ENCODE measurements at regions not wholly inside any gene's neighbourhood (a gene's known extent, or its start where the extent isn't known, plus 50 kb on each side); places are given as distances from the start of the nearest gene placed in this dataset.

DNA sequence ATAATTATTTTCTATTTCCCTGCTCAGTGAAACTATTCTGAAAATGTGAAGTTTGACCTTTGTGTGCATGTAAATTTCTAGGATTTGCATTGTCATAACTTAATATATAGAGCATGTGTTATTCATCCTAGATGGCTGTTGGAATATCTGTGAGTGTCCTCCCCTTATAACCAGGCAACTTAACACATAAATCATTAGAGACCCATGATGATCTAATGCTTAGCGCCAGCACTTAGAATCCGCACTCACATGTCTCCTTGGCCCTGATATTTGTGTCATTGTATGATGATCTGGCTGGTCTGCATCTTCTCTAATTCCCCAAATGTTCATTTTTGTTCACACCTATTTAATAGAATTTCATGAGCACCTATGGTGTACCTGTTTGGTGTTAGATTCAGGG lies 1354.5 kb downstream of the XPNPEP1 start:
- Histone ChIP-seq H3K4me2 (no peak overlapping the region), H3K9me2 (ENCODE audit: insufficient read depth) (no peaks in the 10 kb centered on the region), H2AFZ (no peak overlapping the region), H3K4me3 (no peak overlapping the region), H3K9me3 (ENCODE audit: insufficient read depth, low read depth) (no peaks in the 10 kb centered on the region), H3K27me3 (ENCODE audit: insufficient read depth, low read depth) (peaks cover 3% of the 10 kb centered on the region), H4K20me1 (ENCODE audit: insufficient read depth) (no peaks in the 10 kb centered on the region), H3F3A (ENCODE audit: insufficient read depth, low read depth) (no peaks in the 10 kb centered on the region), H3K27ac (no peak overlapping the region), H3K79me2 (ENCODE audit: low read depth) (no peaks in the 10 kb centered on the region), H3K36me3 (ENCODE audit: low read depth) (no peaks in the 10 kb centered on the region), H3K4me1 (replicated peaks; ENCODE audit: insufficient read depth) (no peaks in the 10 kb centered on the region)
- no TSS peak for BruUV-seq (replicated peaks)
- POLR2A ChIA-PET (ENCODE audit: unreplicated experiment), result no interaction called here
- CTCF ChIA-PET, result no interaction called here
- TF ChIP-seq, protein P1, sequence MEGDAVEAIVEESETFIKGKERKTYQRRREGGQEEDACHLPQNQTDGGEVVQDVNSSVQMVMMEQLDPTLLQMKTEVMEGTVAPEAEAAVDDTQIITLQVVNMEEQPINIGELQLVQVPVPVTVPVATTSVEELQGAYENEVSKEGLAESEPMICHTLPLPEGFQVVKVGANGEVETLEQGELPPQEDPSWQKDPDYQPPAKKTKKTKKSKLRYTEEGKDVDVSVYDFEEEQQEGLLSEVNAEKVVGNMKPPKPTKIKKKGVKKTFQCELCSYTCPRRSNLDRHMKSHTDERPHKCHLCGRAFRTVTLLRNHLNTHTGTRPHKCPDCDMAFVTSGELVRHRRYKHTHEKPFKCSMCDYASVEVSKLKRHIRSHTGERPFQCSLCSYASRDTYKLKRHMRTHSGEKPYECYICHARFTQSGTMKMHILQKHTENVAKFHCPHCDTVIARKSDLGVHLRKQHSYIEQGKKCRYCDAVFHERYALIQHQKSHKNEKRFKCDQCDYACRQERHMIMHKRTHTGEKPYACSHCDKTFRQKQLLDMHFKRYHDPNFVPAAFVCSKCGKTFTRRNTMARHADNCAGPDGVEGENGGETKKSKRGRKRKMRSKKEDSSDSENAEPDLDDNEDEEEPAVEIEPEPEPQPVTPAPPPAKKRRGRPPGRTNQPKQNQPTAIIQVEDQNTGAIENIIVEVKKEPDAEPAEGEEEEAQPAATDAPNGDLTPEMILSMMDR (conservative IDR thresholded peaks at IDR 0.05), result no peak
- TF ChIP-seq EZH2 (IDR thresholded peaks at IDR 0.05; ENCODE audit: low read depth), result no peak
- DNase-seq, result no peak
- intact Hi-C loops (cut with micrococcal nuclease; ENCODE audit: unreplicated experiment), result no loop called here

DNA sequence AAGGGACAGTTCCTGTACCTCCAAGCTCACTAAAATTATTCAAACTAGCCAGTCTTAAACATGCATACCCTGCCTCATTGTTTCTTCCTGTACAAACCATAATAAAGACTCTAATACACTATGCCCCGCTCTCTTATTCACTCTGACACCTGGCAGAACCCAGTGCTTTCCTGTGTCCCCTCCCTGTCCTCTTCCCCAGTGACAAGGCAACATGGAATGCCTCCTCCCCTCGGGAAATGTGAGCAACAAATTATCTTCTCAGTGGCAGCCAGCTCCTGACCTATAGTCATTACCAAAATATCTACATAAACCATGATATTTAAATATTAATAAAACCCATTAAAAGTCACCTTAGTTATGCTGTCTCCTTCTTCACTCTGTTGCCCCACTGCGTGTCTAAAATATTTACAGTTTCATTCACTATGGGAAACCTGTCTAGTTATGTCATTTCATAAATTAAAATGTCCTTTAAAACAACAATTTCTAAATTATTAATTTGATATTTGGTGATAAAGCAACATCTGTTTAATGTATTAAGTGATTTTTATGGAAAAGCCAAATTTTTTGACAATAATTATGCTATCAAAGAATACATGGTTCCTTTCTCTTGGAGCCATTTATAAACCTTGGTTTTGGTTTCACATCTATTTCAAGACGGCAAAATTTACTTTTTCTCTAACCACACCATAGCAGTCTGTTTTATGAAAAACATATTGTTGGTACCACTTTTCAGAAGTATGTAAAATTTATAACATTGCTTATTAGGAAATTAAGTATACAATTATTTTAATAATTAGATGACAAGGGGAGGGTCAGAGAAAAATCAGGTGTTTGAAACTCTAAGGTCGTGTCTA lies 1355.2 kb downstream of the XPNPEP1 start:
- ChIA-PET CTCF (no interaction called here), POLR2A (ENCODE audit: unreplicated experiment) (no interaction called here)
- Histone ChIP-seq H2AFZ (no peak overlapping the region), H3K36me3 (ENCODE audit: low read depth) (no peaks in the 10 kb centered on the region), H3K4me3 (no peak overlapping the region), H4K20me1 (ENCODE audit: insufficient read depth) (no peaks in the 10 kb centered on the region), H3K4me1 (replicated peaks; ENCODE audit: insufficient read depth) (no peaks in the 10 kb centered on the region), H3K27ac (no peak overlapping the region), H3K9me2 (ENCODE audit: insufficient read depth) (no peaks in the 10 kb centered on the region), H3K4me2 (no peak overlapping the region), H3F3A (ENCODE audit: insufficient read depth, low read depth) (no peaks in the 10 kb centered on the region), H3K27me3 (ENCODE audit: insufficient read depth, low read depth) (peaks cover 3% of the 10 kb centered on the region), H3K79me2 (ENCODE audit: low read depth) (no peaks in the 10 kb centered on the region), H3K9me3 (ENCODE audit: insufficient read depth, low read depth) (no peaks in the 10 kb centered on the region)
- TF ChIP-seq, protein P1 (conservative IDR thresholded peaks at IDR 0.05), result no peak
- no peak for TF ChIP-seq EZH2 (IDR thresholded peaks at IDR 0.05; ENCODE audit: low read depth)
- no peak for DNase-seq
- BruUV-seq (replicated peaks), result no TSS peak
- intact Hi-C loops (cut with micrococcal nuclease; ENCODE audit: unreplicated experiment), result no loop called here

DNA sequence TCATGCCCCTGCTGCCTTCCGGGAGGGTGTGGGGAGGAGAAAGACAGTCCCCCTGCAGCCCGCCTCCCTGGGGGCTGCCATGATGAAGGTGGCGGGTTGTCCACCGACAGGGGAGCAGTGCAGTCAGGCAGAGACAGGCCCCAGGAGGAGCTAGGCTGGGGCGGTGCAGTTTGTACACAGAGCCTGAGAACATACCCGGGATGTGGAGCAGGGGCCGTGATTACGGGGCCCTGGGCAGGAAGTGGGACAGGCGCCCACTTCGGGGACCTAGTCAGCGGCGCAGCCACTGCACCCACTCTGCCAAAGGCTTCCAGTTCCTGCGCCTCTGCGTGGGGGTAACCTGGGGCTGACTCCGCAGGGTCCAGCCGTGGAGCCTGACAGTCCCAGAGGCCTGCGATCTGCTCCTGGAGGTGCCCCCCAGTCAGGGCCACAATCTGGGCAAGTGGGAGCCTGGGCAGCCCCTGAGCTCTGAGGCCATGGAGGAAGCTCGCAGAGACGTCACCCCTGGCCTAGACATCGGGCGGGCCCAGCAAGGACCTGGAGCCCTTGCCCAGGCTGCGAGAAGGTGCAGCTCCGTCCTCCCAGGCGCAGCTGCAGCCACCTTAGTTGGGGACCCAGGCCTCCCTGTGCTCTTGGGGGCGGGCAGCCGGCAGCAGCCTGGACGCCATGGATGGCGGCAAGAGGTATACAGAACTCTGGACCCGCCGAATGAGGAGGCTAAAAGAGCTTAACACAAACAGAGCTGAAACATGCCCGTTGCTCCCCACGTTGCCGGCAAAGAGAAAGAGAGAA lies 1356.8 kb downstream of the XPNPEP1 start:
- intact Hi-C loops (cut with micrococcal nuclease; ENCODE audit: unreplicated experiment), result no loop called here
- no peak overlapping the region for H3K4me2 ChIP-seq
- H3K9me2 ChIP-seq (ENCODE audit: insufficient read depth), result no peaks in the 10 kb centered on the region
- DNase-seq, result no peak
- peaks cover 3% of the 10 kb centered on the region for H3K27me3 ChIP-seq (ENCODE audit: insufficient read depth, low read depth)
- H3K9me3 ChIP-seq (ENCODE audit: insufficient read depth, low read depth), result no peaks in the 10 kb centered on the region
- H3F3A ChIP-seq (ENCODE audit: insufficient read depth, low read depth), result no peaks in the 10 kb centered on the region
- H4K20me1 ChIP-seq (ENCODE audit: insufficient read depth), result no peaks in the 10 kb centered on the region
- H3K79me2 ChIP-seq (ENCODE audit: low read depth), result no peaks in the 10 kb centered on the region
- ChIA-PET POLR2A (ENCODE audit: unreplicated experiment) (no interaction called here), CTCF (no interaction called here)
- H2AFZ ChIP-seq, result no peak overlapping the region
- H3K4me3 ChIP-seq, result no peak overlapping the region
- H3K27ac ChIP-seq, result no peak overlapping the region
- no peaks in the 10 kb centered on the region for H3K36me3 ChIP-seq (ENCODE audit: low read depth)
- no peak for TF ChIP-seq EZH2 (IDR thresholded peaks at IDR 0.05; ENCODE audit: low read depth)
- TF ChIP-seq, protein P1 (conservative IDR thresholded peaks at IDR 0.05), result no peak
- no TSS peak for BruUV-seq (replicated peaks)
- H3K4me1 ChIP-seq (replicated peaks; ENCODE audit: insufficient read depth), result no peaks in the 10 kb centered on the region

Data from PC-9 (cell line).